ENCODE measurements at regions not wholly inside any gene's neighbourhood (a gene's known extent, or its start where the extent isn't known, plus 50 kb on each side); places are given as distances from the start of the nearest gene placed in this dataset.

- in situ Hi-C loops (cut with HindIII; ENCODE audit: low pct_unique_long_range_greater_than_20kb, low sequenced_read_pairs) = no loop called here
Measured at GRCh38 chr4:130349745-130350144, 1253.8 kb downstream of the C4orf33 start.

GRCh38 chr4:130356873-130357272 lies 1260.9 kb downstream of the C4orf33 start:
- no peak for DNase-seq (ENCODE audit: low read depth)
- in situ Hi-C loops (cut with HindIII; ENCODE audit: low pct_unique_long_range_greater_than_20kb, low sequenced_read_pairs) = no loop called here

More at GRCh38 chr4:130349745-130350144, 1253.8 kb downstream of the C4orf33 start:
- no peak for DNase-seq (ENCODE audit: low read depth)

GRCh38 chr4:130359542-130359941 lies 1263.6 kb downstream of the C4orf33 start:
- in situ Hi-C loops (cut with HindIII; ENCODE audit: low pct_unique_long_range_greater_than_20kb, low sequenced_read_pairs) = no loop called here
- DNase-seq (ENCODE audit: low read depth) = no peak

GRCh38 chr4:130361616-130362015 lies 1265.7 kb downstream of the C4orf33 start:
- in situ Hi-C loops (cut with HindIII; ENCODE audit: low pct_unique_long_range_greater_than_20kb, low sequenced_read_pairs) = no loop called here
- DNase-seq (ENCODE audit: low read depth) = no peak

- no peak for DNase-seq (ENCODE audit: low read depth)
- in situ Hi-C loops (cut with HindIII; ENCODE audit: low pct_unique_long_range_greater_than_20kb, low sequenced_read_pairs) = no loop called here
Measured at GRCh38 chr4:130368668-130369067, 1272.7 kb downstream of the C4orf33 start.

- no peak for DNase-seq (ENCODE audit: low read depth)
- in situ Hi-C loops (cut with HindIII; ENCODE audit: low pct_unique_long_range_greater_than_20kb, low sequenced_read_pairs) = no loop called here
Measured at GRCh38 chr4:130393231-130393630, 1297.3 kb downstream of the C4orf33 start.

- in situ Hi-C loops (cut with HindIII; ENCODE audit: low pct_unique_long_range_greater_than_20kb, low sequenced_read_pairs) = no loop called here
- no peak for DNase-seq (ENCODE audit: low read depth)
Measured at GRCh38 chr4:130393642-130394041, 1297.7 kb downstream of the C4orf33 start.

- in situ Hi-C loops (cut with HindIII; ENCODE audit: low pct_unique_long_range_greater_than_20kb, low sequenced_read_pairs) = no loop called here
- no peak for DNase-seq (ENCODE audit: low read depth)
Measured at GRCh38 chr4:130395871-130396270, 1299.9 kb downstream of the C4orf33 start.

- in situ Hi-C loops (cut with HindIII; ENCODE audit: low pct_unique_long_range_greater_than_20kb, low sequenced_read_pairs) = no loop called here
- no peak for DNase-seq (ENCODE audit: low read depth)
Measured at GRCh38 chr4:130403221-130403620, 1307.3 kb downstream of the C4orf33 start.

- in situ Hi-C loops (cut with HindIII; ENCODE audit: low pct_unique_long_range_greater_than_20kb, low sequenced_read_pairs) = no loop called here
- no peak for DNase-seq (ENCODE audit: low read depth)
Measured at GRCh38 chr4:130416228-130416627, 1320.3 kb downstream of the C4orf33 start.

GRCh38 chr4:130419211-130419975 lies 1323.4 kb downstream of the C4orf33 start:
- in situ Hi-C loops (cut with HindIII; ENCODE audit: low pct_unique_long_range_greater_than_20kb, low sequenced_read_pairs) = no loop called here

GRCh38 chr4:130422261-130422660 lies 1326.3 kb downstream of the C4orf33 start:
- DNase-seq (ENCODE audit: low read depth) = no peak
- in situ Hi-C loops (cut with HindIII; ENCODE audit: low pct_unique_long_range_greater_than_20kb, low sequenced_read_pairs) = no loop called here

More at GRCh38 chr4:130419211-130419975, 1323.4 kb downstream of the C4orf33 start:
- DNase-seq (ENCODE audit: low read depth) = no peak

GRCh38 chr4:130424211-130424610 lies 1328.3 kb downstream of the C4orf33 start:
- DNase-seq (ENCODE audit: low read depth) = no peak
- in situ Hi-C loops (cut with HindIII; ENCODE audit: low pct_unique_long_range_greater_than_20kb, low sequenced_read_pairs) = no loop called here

GRCh38 chr4:130432289-130432688 lies 1336.3 kb downstream of the C4orf33 start:
- in situ Hi-C loops (cut with HindIII; ENCODE audit: low pct_unique_long_range_greater_than_20kb, low sequenced_read_pairs) = no loop called here
- no peak for DNase-seq (ENCODE audit: low read depth)

GRCh38 chr4:130449741-130450140 lies 1353.8 kb downstream of the C4orf33 start:
- DNase-seq (ENCODE audit: low read depth) = no peak
- in situ Hi-C loops (cut with HindIII; ENCODE audit: low pct_unique_long_range_greater_than_20kb, low sequenced_read_pairs) = no loop called here

- in situ Hi-C loops (cut with HindIII; ENCODE audit: low pct_unique_long_range_greater_than_20kb, low sequenced_read_pairs) = no loop called here
- DNase-seq (ENCODE audit: low read depth) = no peak
Measured at GRCh38 chr4:130468340-130468739, 1372.4 kb downstream of the C4orf33 start.

GRCh38 chr4:130478406-130478805 lies 1382.5 kb downstream of the C4orf33 start:
- in situ Hi-C loops (cut with HindIII; ENCODE audit: low pct_unique_long_range_greater_than_20kb, low sequenced_read_pairs) = no loop called here
- no peak for DNase-seq (ENCODE audit: low read depth)

GRCh38 chr4:130479020-130479419 lies 1383.1 kb downstream of the C4orf33 start:
- in situ Hi-C loops (cut with HindIII; ENCODE audit: low pct_unique_long_range_greater_than_20kb, low sequenced_read_pairs) = no loop called here
- no peak for DNase-seq (ENCODE audit: low read depth)

GRCh38 chr4:130479674-130480073 lies 1383.7 kb downstream of the C4orf33 start:
- DNase-seq (ENCODE audit: low read depth) = no peak
- in situ Hi-C loops (cut with HindIII; ENCODE audit: low pct_unique_long_range_greater_than_20kb, low sequenced_read_pairs) = no loop called here

GRCh38 chr4:130484826-130485225 lies 1388.9 kb downstream of the C4orf33 start:
- DNase-seq (ENCODE audit: low read depth) = no peak
- in situ Hi-C loops (cut with HindIII; ENCODE audit: low pct_unique_long_range_greater_than_20kb, low sequenced_read_pairs) = no loop called here
